ENCODE measurements at regions not wholly inside any gene's neighbourhood (a gene's known extent, or its start where the extent isn't known, plus 50 kb on each side); places are given as distances from the start of the nearest gene placed in this dataset.

- Histone ChIP-seq H3K4me1 (no peaks in the 10 kb centered on the region), H3K9me3 (no peaks in the 10 kb centered on the region), H3K36me3 (no peaks in the 10 kb centered on the region), H3K4me3 (no peak overlapping the region), H3K27me3 (no peaks in the 10 kb centered on the region), H3K27ac (replicated peaks in 1 of 4) (no peak overlapping the region)
- no peak for DNase-seq (ENCODE audit: extremely low spot score)
- intact Hi-C loops (cut with DNase I), result no loop called here
- no peak for TF ChIP-seq EP300 (IDR thresholded peaks at IDR 0.05)
- TF ChIP-seq POLR2AphosphoS5 (IDR thresholded peaks at IDR 0.05), result no peak
- no peak for TF ChIP-seq POLR2A (IDR thresholded peaks at IDR 0.05; ENCODE audit: low read depth)
- no peak for TF ChIP-seq CTCF (IDR thresholded peaks at IDR 0.05)
Observed at GRCh38 chr7:108860615-108861014, 290.9 kb downstream of the DNAJB9 start.

GRCh38 chr7:108861071-108861470, 291.4 kb downstream of the DNAJB9 start:
- no peak for DNase-seq (ENCODE audit: extremely low spot score)
- intact Hi-C loops (cut with DNase I), result no loop called here
- no peaks in the 10 kb centered on the region for H3K4me1 ChIP-seq
- H3K9me3 ChIP-seq, result no peaks in the 10 kb centered on the region
- H3K27me3 ChIP-seq, result no peaks in the 10 kb centered on the region
- H3K4me3 ChIP-seq, result no peak overlapping the region
- H3K27ac ChIP-seq (replicated peaks in 1 of 4), result no peak overlapping the region
- WGBS, result 76% methylated on average over 1 of the region's 2 CpGs
- H3K36me3 ChIP-seq, result no peaks in the 10 kb centered on the region
- TF ChIP-seq CTCF (IDR thresholded peaks at IDR 0.05) (no peak), EP300 (IDR thresholded peaks at IDR 0.05) (no peak), POLR2AphosphoS5 (IDR thresholded peaks at IDR 0.05) (no peak), POLR2A (IDR thresholded peaks at IDR 0.05; ENCODE audit: low read depth) (no peak)

- WGBS, result 89% methylated on average over 9 of the region's 9 CpGs
- Histone ChIP-seq H3K9me3 (no peaks in the 10 kb centered on the region), H3K27ac (replicated peaks in 1 of 4) (no peak overlapping the region), H3K27me3 (no peaks in the 10 kb centered on the region), H3K36me3 (no peaks in the 10 kb centered on the region), H3K4me1 (no peaks in the 10 kb centered on the region), H3K4me3 (no peak overlapping the region)
- no peak for DNase-seq (ENCODE audit: extremely low spot score)
- TF ChIP-seq CTCF (IDR thresholded peaks at IDR 0.05) (no peak), EP300 (IDR thresholded peaks at IDR 0.05) (no peak), POLR2A (IDR thresholded peaks at IDR 0.05; ENCODE audit: low read depth) (no peak), POLR2AphosphoS5 (IDR thresholded peaks at IDR 0.05) (no peak)
- intact Hi-C loops (cut with DNase I), result no loop called here
Observed at GRCh38 chr7:108863227-108863848, 293.7 kb downstream of the DNAJB9 start.

- TF ChIP-seq POLR2AphosphoS5 (IDR thresholded peaks at IDR 0.05) (no peak), CTCF (IDR thresholded peaks at IDR 0.05) (no peak), POLR2A (IDR thresholded peaks at IDR 0.05; ENCODE audit: low read depth) (no peak), EP300 (IDR thresholded peaks at IDR 0.05) (no peak)
- peaks cover 0 to 14% (median 8%) of the 10 kb centered on the region in 4 donors for H3K9me3 ChIP-seq
- intact Hi-C loops (cut with DNase I), result no loop called here
Observed at GRCh38 chr7:108869070-108869469, 299.4 kb downstream of the DNAJB9 start.

GRCh38 chr7:108875139-108875538, 305.5 kb downstream of the DNAJB9 start:
- no peaks in the 10 kb centered on the region for H3K27me3 ChIP-seq
- H3K27ac ChIP-seq (replicated peaks in 1 of 4), result no peak overlapping the region
- no peaks in the 10 kb centered on the region for H3K36me3 ChIP-seq
- 69% methylated on average over 4 of the region's 4 CpGs for WGBS
- intact Hi-C loops (cut with DNase I), result no loop called here
- H3K4me1 ChIP-seq, result no peaks in the 10 kb centered on the region
- no peak for DNase-seq (ENCODE audit: extremely low spot score)
- TF ChIP-seq EP300 (IDR thresholded peaks at IDR 0.05) (no peak), POLR2AphosphoS5 (IDR thresholded peaks at IDR 0.05) (no peak), CTCF (IDR thresholded peaks at IDR 0.05) (no peak), POLR2A (IDR thresholded peaks at IDR 0.05; ENCODE audit: low read depth) (no peak)
- H3K9me3 ChIP-seq, result peaks cover 0 to 18% (median 10%) of the 10 kb centered on the region in 4 donors
- no peak overlapping the region for H3K4me3 ChIP-seq

More at GRCh38 chr7:108869070-108869469, 299.4 kb downstream of the DNAJB9 start:
- no peaks in the 10 kb centered on the region for H3K27me3 ChIP-seq
- no peak for DNase-seq (ENCODE audit: extremely low spot score)
- H3K4me3 ChIP-seq, result no peak overlapping the region
- H3K4me1 ChIP-seq, result no peaks in the 10 kb centered on the region
- H3K36me3 ChIP-seq, result no peaks in the 10 kb centered on the region
- H3K27ac ChIP-seq (replicated peaks in 1 of 4), result no peak overlapping the region
- WGBS, result 54% methylated on average over 1 of the region's 1 CpG

Measured in esophagus muscularis mucosa (tissue), 4 donors.